ENCODE measurements at regions not wholly inside any gene's neighbourhood (a gene's known extent, or its start where the extent isn't known, plus 50 kb on each side); places are given as distances from the start of the nearest gene placed in this dataset.

GRCh38 chr16:8098947-8099512, 491.3 kb downstream of the TMEM114 start:
- H3K27ac ChIP-seq: no peak overlapping the region
- H3K27me3 ChIP-seq: no peaks in the 10 kb centered on the region
- no peaks in the 10 kb centered on the region for H3K4me1 ChIP-seq (ENCODE audit: low read depth)
- no peak for TF ChIP-seq CTCF (IDR thresholded peaks at IDR 0.05; ENCODE audit: low read depth, low read length)
- DNase-seq (ENCODE audit: low read depth in 1 of 2, low spot score in 1 of 2): no peak
- no peaks in the 10 kb centered on the region for H3K9me3 ChIP-seq (ENCODE audit: low read depth)
- no peak overlapping the region for H3K4me3 ChIP-seq
- H3K36me3 ChIP-seq: no peaks in the 10 kb centered on the region

GRCh38 chr16:8096211-8096610, 494.1 kb downstream of the TMEM114 start:
- Histone ChIP-seq H3K27ac (no peak overlapping the region), H3K4me3 (no peak overlapping the region), H3K9me3 (ENCODE audit: low read depth) (no peaks in the 10 kb centered on the region), H3K4me1 (ENCODE audit: low read depth) (no peaks in the 10 kb centered on the region), H3K36me3 (no peaks in the 10 kb centered on the region), H3K27me3 (no peaks in the 10 kb centered on the region)
- TF ChIP-seq CTCF (IDR thresholded peaks at IDR 0.05; ENCODE audit: low read depth, low read length): no peak
- no peak for DNase-seq (ENCODE audit: low read depth in 1 of 2, low spot score in 1 of 2)

GRCh38 chr16:8094696-8095095, 495.6 kb downstream of the TMEM114 start:
- Histone ChIP-seq H3K4me3 (no peak overlapping the region), H3K27me3 (no peaks in the 10 kb centered on the region), H3K36me3 (no peaks in the 10 kb centered on the region), H3K27ac (no peak overlapping the region), H3K9me3 (ENCODE audit: low read depth) (no peaks in the 10 kb centered on the region), H3K4me1 (ENCODE audit: low read depth) (no peaks in the 10 kb centered on the region)
- TF ChIP-seq CTCF (IDR thresholded peaks at IDR 0.05; ENCODE audit: low read depth, low read length): no peak
- no peak for DNase-seq (ENCODE audit: low read depth in 1 of 2, low spot score in 1 of 2)

- Histone ChIP-seq H3K9me3 (ENCODE audit: low read depth) (no peaks in the 10 kb centered on the region), H3K27me3 (no peaks in the 10 kb centered on the region), H3K36me3 (no peaks in the 10 kb centered on the region), H3K4me3 (no peak overlapping the region), H3K4me1 (ENCODE audit: low read depth) (no peaks in the 10 kb centered on the region), H3K27ac (no peak overlapping the region)
- no peak for TF ChIP-seq CTCF (IDR thresholded peaks at IDR 0.05; ENCODE audit: low read depth, low read length)
- no peak for DNase-seq (ENCODE audit: low read depth in 1 of 2, low spot score in 1 of 2)
Observed at GRCh38 chr16:8088820-8089338, 501.4 kb downstream of the TMEM114 start.

GRCh38 chr16:8087597-8088289, 502.6 kb downstream of the TMEM114 start:
- no peak for TF ChIP-seq CTCF (IDR thresholded peaks at IDR 0.05; ENCODE audit: low read depth, low read length)
- DNase-seq (ENCODE audit: low read depth in 1 of 2, low spot score in 1 of 2): no peak
- no peak overlapping the region for H3K4me3 ChIP-seq
- no peak overlapping the region for H3K27ac ChIP-seq
- no peaks in the 10 kb centered on the region for H3K9me3 ChIP-seq (ENCODE audit: low read depth)
- no peaks in the 10 kb centered on the region for H3K27me3 ChIP-seq
- H3K4me1 ChIP-seq (ENCODE audit: low read depth): no peaks in the 10 kb centered on the region
- no peaks in the 10 kb centered on the region for H3K36me3 ChIP-seq
